HEK293T (cell line): ENCODE measurements at regions not wholly inside any gene's neighbourhood (a gene's known extent, or its start where the extent isn't known, plus 50 kb on each side); places are given as distances from the start of the nearest gene placed in this dataset.

Experiments used
- CTCF ChIA-PET: fragments of 350-600 bp; formaldehyde crosslinking; extraction: SDS; loops from one replicate; lab custom pipeline; 2021; ENCODE audit warnings: antibody characterized with exemption, inconsistent platforms; lab: Yijun Ruan, JAX
- POLR2A ChIA-PET: fragments of 350-600 bp; formaldehyde crosslinking; extraction: SDS; loops from one replicate; lab custom pipeline; 2020; ENCODE audit warnings: antibody characterized with exemption, inconsistent platforms; lab: Yijun Ruan, JAX
- DNase-seq: peaks from one replicate; pipeline ENCODE4 v3.0.0; 2012; ENCODE audit warnings: mixed read lengths; ENCODE audit errors: extremely low spot score
- ARNT ChIP-seq: fragments of 450-650 bp; IDR thresholded peaks from 2 replicates; pipeline ENCODE4 v1.6.1; 2017; ENCODE audit warnings: mild to moderate bottlenecking
- BHLHE40 ChIP-seq: fragments of 450-650 bp; IDR thresholded peaks from 2 replicates; pipeline ENCODE4 v1.6.1; 2016; ENCODE audit warnings: mild to moderate bottlenecking, moderate library complexity, borderline replicate concordance
- CTBP1 ChIP-seq: fragments of 450-650 bp; IDR thresholded peaks from 2 replicates; pipeline ENCODE4 v1.6.1; 2016; ENCODE audit warnings: borderline replicate concordance
- ELF4 ChIP-seq: fragments of 450-650 bp; IDR thresholded peaks from 2 replicates; pipeline ENCODE4 v1.6.1; 2017; ENCODE audit warnings: antibody characterized with exemption
- FOXA1 ChIP-seq: fragments of 450-650 bp; IDR thresholded peaks from 2 replicates; pipeline ENCODE4 v1.6.1; 2016; ENCODE audit warnings: mild to moderate bottlenecking
- FOXK2 ChIP-seq: fragments of 450-650 bp; IDR thresholded peaks from 2 replicates; pipeline ENCODE4 v1.6.1; 2016; ENCODE audit warnings: mild to moderate bottlenecking
- FOXM1 ChIP-seq: fragments of 450-650 bp; IDR thresholded peaks from 2 replicates; pipeline ENCODE4 v1.6.1; 2017; ENCODE audit warnings: mild to moderate bottlenecking, borderline replicate concordance
- HDGF ChIP-seq: fragments of 450-650 bp; IDR thresholded peaks from 2 replicates; pipeline ENCODE4 v1.6.1; 2017; ENCODE audit warnings: antibody characterized with exemption, borderline replicate concordance
- L3MBTL2 ChIP-seq: fragments of 450-650 bp; conservative IDR thresholded peaks from 2 replicates; pipeline ENCODE4 v1.6.1; 2016; ENCODE audit warnings: mild to moderate bottlenecking
- LEF1 ChIP-seq: fragments of 450-650 bp; IDR thresholded peaks from 2 replicates; pipeline ENCODE4 v1.6.1; 2017; ENCODE audit warnings: mild to moderate bottlenecking, borderline replicate concordance
- NFRKB ChIP-seq: fragments of 450-650 bp; IDR thresholded peaks from 2 replicates; pipeline ENCODE4 v1.6.1; 2016; ENCODE audit warnings: mild to moderate bottlenecking, moderate library complexity
- PKNOX1 ChIP-seq: fragments of 450-650 bp; IDR thresholded peaks from 2 replicates; pipeline ENCODE4 v1.6.1; 2016
- SP1 ChIP-seq: fragments of 450-650 bp; IDR thresholded peaks from 2 replicates; pipeline ENCODE4 v1.6.1; 2017
- SUZ12 ChIP-seq: fragments of 450-650 bp; IDR thresholded peaks from 2 replicates; pipeline ENCODE4 v1.6.1; 2016; ENCODE audit warnings: mild to moderate bottlenecking
- TARDBP ChIP-seq: fragments of 450-650 bp; IDR thresholded peaks from 2 replicates; pipeline ENCODE4 v1.6.1; 2016
- ZNF384 ChIP-seq: fragments of 450-650 bp; IDR thresholded peaks from 2 replicates; pipeline ENCODE4 v1.6.1; 2016

- ChIA-PET POLR2A (no interaction called here), CTCF (no interaction called here)
- DNase-seq, result no peak
- TF ChIP-seq FOXA1 (no peak), BHLHE40 (no peak)
These were observed 116.9 kb upstream of the SNX19 start for GRCh38 chr11:131033151-131033651.

- TF ChIP-seq SUZ12, result no peak
- TF ChIP-seq CTBP1, result no peak
- TF ChIP-seq ARNT, result no peak
- no peak for TF ChIP-seq TARDBP
- no peak for TF ChIP-seq SP1
- TF ChIP-seq BHLHE40, result no peak
- no peak for TF ChIP-seq ZNF384
- TF ChIP-seq FOXA1, result no peak
- no peak for TF ChIP-seq L3MBTL2
- TF ChIP-seq HDGF, result no peak
- no peak for TF ChIP-seq NFRKB
- TF ChIP-seq ELF4, result no peak
- no peak for TF ChIP-seq FOXK2
- no peak for TF ChIP-seq LEF1
- ChIA-PET POLR2A (no interaction called here), CTCF (no interaction called here)
These were observed 120.2 kb upstream of the SNX19 start for GRCh38 chr11:131036514-131036913.

GRCh38 chr11:131037873-131038272 is 121.6 kb upstream of the SNX19 start:
- TF ChIP-seq SP1 (no peak), LEF1 (no peak), HDGF (no peak), BHLHE40 (no peak), FOXM1 (no peak), CTBP1 (no peak), FOXA1 (no peak), ELF4 (no peak), TARDBP (no peak), ARNT (no peak)
- DNase-seq, result no peak
- POLR2A ChIA-PET, result no interaction called here
- CTCF ChIA-PET, result no interaction called here

More at GRCh38 chr11:131036514-131036913, 120.2 kb upstream of the SNX19 start:
- DNase-seq, result no peak

- ChIA-PET POLR2A (no interaction called here), CTCF (no interaction called here)
- no peak for TF ChIP-seq ARNT
- no peak for TF ChIP-seq PKNOX1
- no peak for TF ChIP-seq FOXA1
- TF ChIP-seq SUZ12, result no peak
- no peak for TF ChIP-seq LEF1
- TF ChIP-seq CTBP1, result no peak
- no peak for TF ChIP-seq HDGF
- TF ChIP-seq ELF4, result no peak
- no peak for TF ChIP-seq L3MBTL2
- no peak for TF ChIP-seq FOXM1
- no peak for TF ChIP-seq FOXK2
- TF ChIP-seq NFRKB, result no peak
- peak; percentile 22 for DNase-seq
These were observed 122.3 kb upstream of the SNX19 start for GRCh38 chr11:131038597-131038996.

- no peak for TF ChIP-seq NFRKB
- no peak for TF ChIP-seq FOXK2
- no peak for TF ChIP-seq LEF1
- TF ChIP-seq ELF4, result no peak
- TF ChIP-seq FOXA1, result no peak
- TF ChIP-seq TARDBP, result no peak
- TF ChIP-seq BHLHE40, result no peak
- TF ChIP-seq HDGF, result no peak
- POLR2A ChIA-PET, result no interaction called here
- no peak for DNase-seq
- CTCF ChIA-PET, result no interaction called here
These were observed 125.2 kb upstream of the SNX19 start for GRCh38 chr11:131041331-131042040.

GRCh38 chr11:131042041-131042390 is 125.7 kb upstream of the SNX19 start:
- DNase-seq, result no peak
- POLR2A ChIA-PET, result no interaction called here
- TF ChIP-seq NFRKB, result no peak
- no peak for TF ChIP-seq ARNT
- TF ChIP-seq BHLHE40, result no peak
- TF ChIP-seq SP1, result no peak
- no peak for TF ChIP-seq SUZ12
- no peak for TF ChIP-seq ZNF384
- TF ChIP-seq CTBP1, result no peak
- no peak for TF ChIP-seq ELF4
- no peak for TF ChIP-seq TARDBP
- TF ChIP-seq HDGF, result no peak
- TF ChIP-seq LEF1, result no peak
- TF ChIP-seq FOXM1, result no peak
- TF ChIP-seq L3MBTL2, result no peak
- TF ChIP-seq PKNOX1, result no peak
- CTCF ChIA-PET, result no interaction called here

- POLR2A ChIA-PET, result no interaction called here
- TF ChIP-seq FOXK2, result no peak
- no peak for TF ChIP-seq ELF4
- TF ChIP-seq FOXM1, result no peak
- no peak for TF ChIP-seq ARNT
- no peak for TF ChIP-seq HDGF
- TF ChIP-seq SUZ12, result no peak
- TF ChIP-seq CTBP1, result no peak
- TF ChIP-seq ZNF384, result no peak
- TF ChIP-seq LEF1, result no peak
- TF ChIP-seq TARDBP, result no peak
- TF ChIP-seq BHLHE40, result no peak
- no peak for TF ChIP-seq NFRKB
These were observed 127.0 kb upstream of the SNX19 start for GRCh38 chr11:131043251-131043650.

More at GRCh38 chr11:131043251-131043650, 127.0 kb upstream of the SNX19 start:
- no peak for DNase-seq
- CTCF ChIA-PET, result no interaction called here
